Glutamatergic neuron (in vitro differentiated cells): ENCODE measurements at regions not wholly inside any gene's neighbourhood (a gene's known extent, or its start where the extent isn't known, plus 50 kb on each side); places are given as distances from the start of the nearest gene placed in this dataset.

Experiments used
- DNase-seq: peaks from one replicate; pipeline ENCODE4 v3.0.0; 2022
- H3K27ac Mint-ChIP-seq: one replicate; pipeline ENCODE4 v1.8.0; 2020; ENCODE audit warnings: mild to moderate bottlenecking, mixed read lengths, inconsistent platforms; ENCODE audit not compliant: unreplicated experiment
- H3K27me3 Mint-ChIP-seq: one replicate; pipeline ENCODE4 v1.8.0; 2020; ENCODE audit warnings: mild to moderate bottlenecking, moderate library complexity, mixed read lengths, inconsistent platforms; ENCODE audit not compliant: unreplicated experiment
- H3K36me3 Mint-ChIP-seq: one replicate; pipeline ENCODE4 v1.8.0; 2020; ENCODE audit warnings: mild to moderate bottlenecking, mixed read lengths, inconsistent platforms; ENCODE audit not compliant: unreplicated experiment
- H3K4me1 Mint-ChIP-seq: one replicate; pipeline ENCODE4 v1.8.0; 2020; ENCODE audit warnings: mild to moderate bottlenecking, low read depth, mixed read lengths, inconsistent platforms; ENCODE audit not compliant: unreplicated experiment
- H3K4me3 Mint-ChIP-seq: one replicate; pipeline ENCODE4 v1.8.0; 2020; ENCODE audit warnings: mild to moderate bottlenecking, mixed read lengths, inconsistent platforms; ENCODE audit not compliant: unreplicated experiment
- H3K9me3 Mint-ChIP-seq: one replicate; pipeline ENCODE4 v1.8.0; 2020; ENCODE audit warnings: mild to moderate bottlenecking, moderate library complexity, mixed read lengths, inconsistent platforms; ENCODE audit not compliant: unreplicated experiment
- TF ChIP-seq, protein P1 (sequence below): fragments of 200-600 bp; sonication (generic); IDR thresholded peaks from one replicate; pipeline ENCODE4 v1.5.0; 2021; ENCODE audit not compliant: partially characterized antibody, unreplicated experiment

GRCh38 chr20:16158090-16158975, 414.9 kb downstream of the KIF16B start:
- H3K4me1 Mint-ChIP-seq = no peaks in the 10 kb centered on the region
- peak; percentile 27 for DNase-seq
- TF ChIP-seq, protein P1, sequence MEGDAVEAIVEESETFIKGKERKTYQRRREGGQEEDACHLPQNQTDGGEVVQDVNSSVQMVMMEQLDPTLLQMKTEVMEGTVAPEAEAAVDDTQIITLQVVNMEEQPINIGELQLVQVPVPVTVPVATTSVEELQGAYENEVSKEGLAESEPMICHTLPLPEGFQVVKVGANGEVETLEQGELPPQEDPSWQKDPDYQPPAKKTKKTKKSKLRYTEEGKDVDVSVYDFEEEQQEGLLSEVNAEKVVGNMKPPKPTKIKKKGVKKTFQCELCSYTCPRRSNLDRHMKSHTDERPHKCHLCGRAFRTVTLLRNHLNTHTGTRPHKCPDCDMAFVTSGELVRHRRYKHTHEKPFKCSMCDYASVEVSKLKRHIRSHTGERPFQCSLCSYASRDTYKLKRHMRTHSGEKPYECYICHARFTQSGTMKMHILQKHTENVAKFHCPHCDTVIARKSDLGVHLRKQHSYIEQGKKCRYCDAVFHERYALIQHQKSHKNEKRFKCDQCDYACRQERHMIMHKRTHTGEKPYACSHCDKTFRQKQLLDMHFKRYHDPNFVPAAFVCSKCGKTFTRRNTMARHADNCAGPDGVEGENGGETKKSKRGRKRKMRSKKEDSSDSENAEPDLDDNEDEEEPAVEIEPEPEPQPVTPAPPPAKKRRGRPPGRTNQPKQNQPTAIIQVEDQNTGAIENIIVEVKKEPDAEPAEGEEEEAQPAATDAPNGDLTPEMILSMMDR = no peak
- no peak overlapping the region for H3K27ac Mint-ChIP-seq
- no peaks in the 10 kb centered on the region for H3K27me3 Mint-ChIP-seq
- H3K4me3 Mint-ChIP-seq = no peak overlapping the region
- no peaks in the 10 kb centered on the region for H3K36me3 Mint-ChIP-seq
- peaks cover under 1% of the 10 kb centered on the region for H3K9me3 Mint-ChIP-seq

- no peaks in the 10 kb centered on the region for H3K36me3 Mint-ChIP-seq
- H3K4me3 Mint-ChIP-seq = no peak overlapping the region
- H3K27ac Mint-ChIP-seq = no peak overlapping the region
- TF ChIP-seq, protein P1 = no peak
- peaks cover 3% of the 10 kb centered on the region for H3K4me1 Mint-ChIP-seq
- peaks cover 3% of the 10 kb centered on the region for H3K27me3 Mint-ChIP-seq
- peaks cover 6% of the 10 kb centered on the region for H3K9me3 Mint-ChIP-seq
- no peak for DNase-seq
These were observed 425.3 kb downstream of the KIF16B start for GRCh38 chr20:16147916-16148315.

DNA sequence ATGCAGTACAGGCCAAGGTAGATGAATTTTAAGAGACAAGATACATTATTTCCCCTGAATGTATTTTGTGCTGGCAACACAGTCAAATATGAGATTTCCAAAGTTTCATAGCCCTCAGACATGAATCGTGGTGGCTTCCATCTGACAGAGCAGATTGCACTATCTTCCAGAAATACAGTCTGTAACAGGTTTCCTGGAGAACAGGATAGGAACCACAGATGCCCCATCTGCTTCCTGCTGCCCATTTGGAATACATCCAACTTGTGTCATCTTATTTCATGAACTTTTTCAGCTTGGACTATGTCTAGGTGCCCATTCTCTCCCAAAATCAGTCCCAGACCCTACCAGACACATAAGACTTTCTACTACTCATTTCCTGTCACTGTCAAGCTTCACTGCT, 426.0 kb downstream of the KIF16B start:
- no peak for DNase-seq
- Mint-ChIP-seq H3K9me3 (peaks cover 6% of the 10 kb centered on the region), H3K4me3 (no peak overlapping the region), H3K27me3 (peaks cover 3% of the 10 kb centered on the region), H3K36me3 (no peaks in the 10 kb centered on the region), H3K27ac (no peak overlapping the region), H3K4me1 (peaks cover 3% of the 10 kb centered on the region)
- TF ChIP-seq, protein P1 = no peak

DNA sequence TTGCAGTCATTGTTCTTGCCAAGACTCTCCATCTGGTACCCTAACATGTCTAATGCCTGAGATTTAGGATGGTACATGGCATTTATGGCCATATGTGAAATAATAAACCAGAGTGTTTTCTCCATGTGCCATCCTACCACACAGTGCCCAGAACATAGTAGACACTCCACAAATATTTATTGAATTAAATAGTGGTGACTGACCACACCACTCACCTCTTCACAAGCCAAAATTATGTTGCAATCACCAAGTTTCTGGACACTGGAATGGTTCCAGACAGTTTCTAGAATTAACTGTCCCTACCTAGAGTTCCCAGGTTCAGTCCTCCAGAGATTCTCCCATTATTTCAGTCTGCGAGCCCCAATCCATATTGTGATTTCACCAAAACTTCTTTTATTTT, 427.3 kb downstream of the KIF16B start:
- peaks cover 3% of the 10 kb centered on the region for H3K27me3 Mint-ChIP-seq
- no peak for DNase-seq
- no peaks in the 10 kb centered on the region for H3K36me3 Mint-ChIP-seq
- TF ChIP-seq, protein P1 = no peak
- no peak overlapping the region for H3K4me3 Mint-ChIP-seq
- peaks cover 5% of the 10 kb centered on the region for H3K9me3 Mint-ChIP-seq
- peaks cover 3% of the 10 kb centered on the region for H3K4me1 Mint-ChIP-seq
- no peak overlapping the region for H3K27ac Mint-ChIP-seq

GRCh38 chr20:16143596-16143995, 429.7 kb downstream of the KIF16B start:
- peaks cover 3% of the 10 kb centered on the region for H3K27me3 Mint-ChIP-seq
- H3K4me1 Mint-ChIP-seq = peaks cover 3% of the 10 kb centered on the region
- TF ChIP-seq, protein P1 = no peak
- H3K4me3 Mint-ChIP-seq = no peak overlapping the region
- H3K27ac Mint-ChIP-seq = no peak overlapping the region
- no peaks in the 10 kb centered on the region for H3K9me3 Mint-ChIP-seq
- DNase-seq = no peak
- H3K36me3 Mint-ChIP-seq = no peaks in the 10 kb centered on the region
